H1 (cell line): ENCODE measurements at regions not wholly inside any gene's neighbourhood (a gene's known extent, or its start where the extent isn't known, plus 50 kb on each side); places are given as distances from the start of the nearest gene placed in this dataset.

Experiments used
- CTCF ChIA-PET: fragments of 300-600 bp; sonication (Branson Sonifier 250); formaldehyde crosslinking; loops from one replicate; lab custom pipeline; 2021; ENCODE audit not compliant: partially characterized antibody; lab: Charles Lee
- POLR2A ChIA-PET: fragments of 300-600 bp; sonication (Branson Sonifier 250); formaldehyde crosslinking; loops from one replicate; lab custom pipeline; 2021; ENCODE audit warnings: inconsistent platforms; ENCODE audit not compliant: partially characterized antibody; lab: Charles Lee
- DNase-seq, 2 experiments: peaks; one replicate each; pipeline versions ENCODE4 v3.0.0 to v3.0.0-alpha.2; 2010 to 2022; ENCODE audit warnings: low spot score in 2 of 2, low read depth in 1 of 2, mixed read lengths in 1 of 2
- FAIRE-seq: peaks from 2 replicates; lab custom pipeline; 2011; peaks lifted over from hg19 to GRCh38; lab: Jason Lieb, UNC
- H2AFZ ChIP-seq: 2 replicates; pipeline ENCODE4 v1.8.1; 2012; ENCODE audit warnings: low read length, inconsistent platforms
- H2AK5ac ChIP-seq: 2 replicates; pipeline ENCODE4 v1.6.1; 2013; ENCODE audit warnings: low read depth, low read length
- H2BK120ac ChIP-seq: replicated peaks from 2 replicates; pipeline ENCODE3; 2013; ENCODE audit warnings: low read depth, low read length, inconsistent platforms
- H2BK12ac ChIP-seq: 2 replicates; pipeline ENCODE4 v1.6.1; 2013; ENCODE audit warnings: low read depth, low read length
- H2BK15ac ChIP-seq: 2 replicates; pipeline ENCODE4 v1.6.1; 2013; ENCODE audit warnings: low read length
- H2BK20ac ChIP-seq: 2 replicates; pipeline ENCODE4 v1.6.1; 2013; ENCODE audit warnings: low read length
- H2BK5ac ChIP-seq: 2 replicates; pipeline ENCODE4 v1.6.1; 2013; ENCODE audit warnings: low read depth, low read length
- H3K14ac ChIP-seq: 2 replicates; pipeline ENCODE4 v1.6.1; 2013; ENCODE audit warnings: inconsistent platforms; ENCODE audit not compliant: insufficient read length
- H3K18ac ChIP-seq: 2 replicates; pipeline ENCODE4 v1.6.1; 2013; ENCODE audit warnings: low read length; ENCODE audit errors: extremely low read depth
- H3K23ac ChIP-seq: 2 replicates; pipeline ENCODE4 v1.6.1; 2013; ENCODE audit warnings: inconsistent platforms; ENCODE audit not compliant: insufficient read length
- H3K23me2 ChIP-seq: 2 replicates; pipeline ENCODE4 v1.6.1; 2013; ENCODE audit warnings: low read depth, low read length
- H3K27ac ChIP-seq: 2 replicates; pipeline ENCODE4 v1.6.1; 2011; ENCODE audit warnings: low read depth, low read length, inconsistent platforms
- H3K27me3 ChIP-seq, 4 experiments: replicated peaks in 1 of 4; 1 replicate in 1 of 4; 2 replicates in 3 of 4; pipeline versions ENCODE4 v1.6.1 to v1.8.1; 2011 to 2013; ENCODE audit warnings: low read length in 3 of 4, mild to moderate bottlenecking in 3 of 4, inconsistent platforms in 2 of 4, mixed read lengths in 2 of 4, moderate library complexity in 1 of 4; ENCODE audit not compliant: control insufficient read depth in 3 of 4, insufficient read depth in 3 of 4; ENCODE audit errors: extremely low read depth in 1 of 4
- H3K36me3 ChIP-seq, 4 experiments: 2 replicates each; pipeline versions ENCODE4 v1.6.1 to v1.8.1; 2011 to 2013; ENCODE audit warnings: mild to moderate bottlenecking in 4 of 4, low read length in 3 of 4, moderate library complexity in 2 of 4, control low read depth in 1 of 4, inconsistent platforms in 1 of 4; ENCODE audit not compliant: insufficient read depth in 4 of 4, control insufficient read depth in 2 of 4
- H3K4ac ChIP-seq: replicated peaks from 2 replicates; pipeline ENCODE3; 2013; ENCODE audit warnings: low read length, low read depth, mixed read lengths, inconsistent platforms; ENCODE audit not compliant: insufficient read length
- H3K4me1 ChIP-seq, 4 experiments: replicated peaks in 1 of 4; 1 replicate in 1 of 4; 2 replicates in 3 of 4; pipeline versions ENCODE4 v1.6.1 to v1.8.1; 2011 to 2013; ENCODE audit warnings: low read length in 3 of 4, inconsistent platforms in 2 of 4, mixed read lengths in 1 of 4; ENCODE audit not compliant: insufficient read depth in 4 of 4, control insufficient read depth in 3 of 4
- H3K4me2 ChIP-seq, 2 experiments: 2 replicates each; pipeline versions ENCODE4 v1.6.1 to v1.8.1; 2011 to 2013; ENCODE audit warnings: low read depth in 2 of 2, low read length in 2 of 2, control low read depth in 1 of 2, inconsistent platforms in 1 of 2, mild to moderate bottlenecking in 1 of 2; ENCODE audit not compliant: insufficient read depth in 1 of 2
- H3K4me3 ChIP-seq, 4 experiments: fragments of 200-600, 300-600 bp in 1 of 4; sonication (generic), shearing (Covaris generic), sonication (Bioruptor Twin) in 1 of 4; 2 replicates each; pipeline versions ENCODE4 v1.5.1 to v1.8.1; 2011 to 2016; ENCODE audit warnings: low read length in 4 of 4, low read depth in 3 of 4, control low read depth in 2 of 4, inconsistent platforms in 2 of 4, mild to moderate bottlenecking in 2 of 4, mixed read lengths in 1 of 4, moderate library complexity in 1 of 4; ENCODE audit not compliant: insufficient read depth in 2 of 4; ENCODE audit errors: extremely low read depth in 1 of 4
- H3K56ac ChIP-seq: replicated peaks from 2 replicates; pipeline ENCODE3; 2013; ENCODE audit warnings: low read depth, mild to moderate bottlenecking, mixed read lengths, low read length, inconsistent platforms; ENCODE audit not compliant: insufficient read length
- H3K79me1 ChIP-seq: 2 replicates; pipeline ENCODE4 v1.6.1; 2013; ENCODE audit warnings: low read depth, low read length, control low read depth
- H3K79me2 ChIP-seq, 2 experiments: 2 replicates each; pipeline versions ENCODE4 v1.6.1 to v1.8.1; 2012 to 2013; ENCODE audit warnings: low read length in 2 of 2, mild to moderate bottlenecking in 2 of 2, inconsistent platforms in 1 of 2; ENCODE audit not compliant: insufficient read depth in 2 of 2, control insufficient read depth in 1 of 2
- H3K9ac ChIP-seq, 4 experiments: replicated peaks in 1 of 4; 1 replicate in 1 of 4; 2 replicates in 3 of 4; pipeline versions ENCODE4 v1.6.1 to v1.8.1; 2011 to 2013; ENCODE audit warnings: low read depth in 3 of 4, low read length in 3 of 4, control low read depth in 2 of 4, mild to moderate bottlenecking in 2 of 4, moderate library complexity in 2 of 4, inconsistent platforms in 1 of 4; ENCODE audit errors: extremely low read depth in 1 of 4
- H3K9me3 ChIP-seq, 2 experiments: 2 replicates each; pipeline versions ENCODE4 v1.6.1 to v1.8.1; 2012 to 2013; ENCODE audit warnings: mild to moderate bottlenecking in 2 of 2, moderate library complexity in 2 of 2, control low read depth in 1 of 2, inconsistent platforms in 1 of 2, low read depth in 1 of 2, low read length in 1 of 2, mixed read lengths in 1 of 2; ENCODE audit not compliant: insufficient read depth in 2 of 2
- H4K20me1 ChIP-seq, 2 experiments: replicated peaks in 1 of 2; 2 replicates each; pipeline versions ENCODE3 to v1.8.1; 2011 to 2013; ENCODE audit warnings: inconsistent platforms in 2 of 2, low read length in 2 of 2, mild to moderate bottlenecking in 1 of 2; ENCODE audit not compliant: insufficient read depth in 2 of 2, control insufficient read depth in 1 of 2
- H4K5ac ChIP-seq: 2 replicates; pipeline ENCODE4 v1.6.1; 2013; ENCODE audit warnings: low read length, low read depth, mixed read lengths, inconsistent platforms; ENCODE audit not compliant: insufficient read length
- H4K8ac ChIP-seq: 2 replicates; pipeline ENCODE4 v1.8.0; 2013; ENCODE audit warnings: mild to moderate bottlenecking, moderate library complexity, low read length, inconsistent platforms; ENCODE audit not compliant: insufficient read depth; ENCODE audit errors: extremely low read depth
- H4K91ac ChIP-seq: replicated peaks from 2 replicates; pipeline ENCODE3; 2013; ENCODE audit warnings: low read length, mixed read lengths, inconsistent platforms; ENCODE audit not compliant: insufficient read length
- ATF2 ChIP-seq: IDR thresholded peaks from 2 replicates; pipeline ENCODE4 v1.6.1; 2012; ENCODE audit warnings: low read length, inconsistent platforms
- BRCA1 ChIP-seq: IDR thresholded peaks from 2 replicates; pipeline ENCODE4 v1.6.1; 2012; ENCODE audit warnings: low read depth, low read length, improper control_type of control experiment
- EP300 ChIP-seq, 2 experiments: IDR thresholded peaks; 1 replicate in 1 of 2; 2 replicates in 1 of 2; pipeline ENCODE4 v1.6.1; 2011 to 2012; ENCODE audit warnings: low read depth in 2 of 2, low read length in 2 of 2, mild to moderate bottlenecking in 2 of 2, borderline replicate concordance in 1 of 2, inconsistent platforms in 1 of 2, moderate library complexity in 1 of 2
- GABPA ChIP-seq: IDR thresholded peaks from 2 replicates; pipeline ENCODE4 v1.6.1; 2011; ENCODE audit warnings: mild to moderate bottlenecking, low read length, moderate library complexity, borderline replicate concordance; ENCODE audit not compliant: insufficient read depth
- JUN ChIP-seq: IDR thresholded peaks from 2 replicates; pipeline ENCODE4 v1.6.1; 2011; ENCODE audit warnings: low read depth, mild to moderate bottlenecking, improper control_type of control experiment, low read length
- MAFK ChIP-seq: IDR thresholded peaks from 2 replicates; pipeline ENCODE4 v1.6.1; 2012; ENCODE audit warnings: low read depth, mild to moderate bottlenecking, improper control_type of control experiment, low read length
- POLR2AphosphoS5 ChIP-seq: IDR thresholded peaks from 2 replicates; pipeline ENCODE4 v1.6.1; 2011; ENCODE audit warnings: low read depth, low read length
- RXRA ChIP-seq: IDR thresholded peaks from 2 replicates; pipeline ENCODE4 v1.6.1; 2011; ENCODE audit warnings: low read depth, mild to moderate bottlenecking, low read length, moderate library complexity; ENCODE audit not compliant: insufficient read depth
- SIRT6 ChIP-seq: IDR thresholded peaks from one replicate; pipeline ENCODE4 v1.7.1; 2012; ENCODE audit warnings: low read length, inconsistent platforms
- SP1 ChIP-seq: IDR thresholded peaks from 2 replicates; pipeline ENCODE4 v1.6.1; 2011; ENCODE audit warnings: low read depth, low read length
- TBP ChIP-seq: IDR thresholded peaks from 2 replicates; pipeline ENCODE4 v1.6.1; 2011; ENCODE audit warnings: low read depth, low read length, improper control_type of control experiment
- USF2 ChIP-seq: IDR thresholded peaks from 2 replicates; pipeline ENCODE4 v1.6.1; 2011; ENCODE audit warnings: low read length, improper control_type of control experiment
- ZNF274 ChIP-seq: IDR thresholded peaks from 2 replicates; pipeline ENCODE4 v1.7.0; 2012; ENCODE audit warnings: low read length, borderline replicate concordance; ENCODE audit errors: extremely low read depth
- WGBS, 2 experiments: shearing (Covaris generic) in 1 of 2; methylation state at CpG; one replicate each; pipeline versions ENCODE4 v1.1.6 to v1.1.7; 2013 to 2015; ENCODE audit warnings: low lambda C conversion rate in 2 of 2, mixed read lengths in 2 of 2, inconsistent platforms in 1 of 2, low coverage in 1 of 2, missing lambda C conversion rate in 1 of 2; ENCODE audit not compliant: insufficient replicate concordance in 2 of 2, insufficient coverage in 1 of 2, insufficient read length in 1 of 2; ENCODE audit errors: extremely low coverage in 1 of 2, missing lambda C conversion rate in 1 of 2; 5-methylcytosine and 5-hydroxymethylcytosine counted together

- Histone ChIP-seq H4K8ac (no peak overlapping the region), H3K9me3 (no peaks in the 10 kb centered on the region), H3K36me3 (no peaks in the 10 kb centered on the region), H3K27me3 (peaks cover 0 to 2% (median 0%) of the 10 kb centered on the region in 4 experiments; a peak in 1 of 7 replicates), H2AFZ (0 out of 2 replicates have a peak overlapping the region, but pooled peaks have one; percentile 19), H3K4me3 (no peak overlapping the region), H2BK5ac (no peak overlapping the region), H4K91ac (no peak overlapping the region), H3K18ac (no peak overlapping the region), H3K27ac (no peak overlapping the region), H2AK5ac (no peak overlapping the region), H2BK15ac (no peak overlapping the region), H3K9ac (no peak overlapping the region), H2BK20ac (no peak overlapping the region), H2BK12ac (no peak overlapping the region), H3K79me2 (no peaks in the 10 kb centered on the region), H3K56ac (no peak overlapping the region), H3K23me2 (no peaks in the 10 kb centered on the region), H3K4ac (no peak overlapping the region), H3K4me2 (no peak overlapping the region), H3K14ac (no peak overlapping the region), H4K5ac (no peak overlapping the region), H4K20me1 (no peaks in the 10 kb centered on the region), H3K4me1 (peaks cover 0 to 4% (median 1%) of the 10 kb centered on the region in 4 experiments; a peak in 2 of 7 replicates), H3K23ac (no peak overlapping the region), H2BK120ac (no peak overlapping the region), H3K79me1 (no peaks in the 10 kb centered on the region)
- WGBS, 2 experiments: 100% methylated on average over 1 of the region's 1 CpG; no CpG with 5 or more reads in 1 of the 2 experiments
- FAIRE-seq: no peak
- CTCF ChIA-PET: no interaction called here
- POLR2A ChIA-PET: no interaction called here
- DNase-seq: no peak
- no peak for TF ChIP-seq GABPA
- TF ChIP-seq ZNF274: no peak
- TF ChIP-seq BRCA1: no peak
- TF ChIP-seq TBP: no peak
- no peak for TF ChIP-seq ATF2
- TF ChIP-seq USF2: no peak
- no peak for TF ChIP-seq SP1
- TF ChIP-seq EP300 (IDR thresholded peaks at IDR 0.05; ENCODE audit: borderline replicate concordance in 1 of 2, low read depth in 2 of 2, low read length in 2 of 2): no peak
- TF ChIP-seq POLR2AphosphoS5: no peak
- TF ChIP-seq JUN: no peak
- TF ChIP-seq MAFK: no peak
- no peak for TF ChIP-seq RXRA
- TF ChIP-seq SIRT6: no peak
Observed at GRCh38 chr1:87985071-87985470, 656.4 kb downstream of the LMO4 start.
